Common myeloid progenitor, CD34-positive (primary cell): ENCODE measurements at regions not wholly inside any gene's neighbourhood (a gene's known extent, or its start where the extent isn't known, plus 50 kb on each side); places are given as distances from the start of the nearest gene placed in this dataset.
"Not testable (repeated sequence)": the region's sequence is repeated elsewhere in the genome, so short reads cannot be mapped to it uniquely, and the experiment has no call there.

Experiments used
- CTCF ChIA-PET: fragments of 350-600 bp; sonication (Branson Sonifier 250); formaldehyde crosslinking; loops from one replicate; lab custom pipeline; 2021; ENCODE audit warnings: antibody characterized with exemption; lab: Charles Lee
- POLR2A ChIA-PET: fragments of 350-600 bp; sonication (Branson Sonifier 250); formaldehyde crosslinking; loops from one replicate; lab custom pipeline; 2021; ENCODE audit warnings: antibody characterized with exemption; lab: Charles Lee
- DNase-seq, 3 donors: peaks; one replicate each; pipeline versions ENCODE4 v3.0.0 to v3.0.0-alpha.2; 2013
- H3K27ac ChIP-seq, 2 experiments: 1 replicate in 1 of 2; 2 replicates in 1 of 2; pipeline ENCODE4 v1.7.0; 2013; ENCODE audit warnings: inconsistent platforms in 2 of 2, low read length in 2 of 2, mild to moderate bottlenecking in 2 of 2, low read depth in 1 of 2, moderate library complexity in 1 of 2; ENCODE audit not compliant: severe bottlenecking in 2 of 2, insufficient read depth in 1 of 2, poor library complexity in 1 of 2
- H3K27me3 ChIP-seq, 5 experiments: replicated peaks in 2 of 5; 1 replicate in 3 of 5; 2 replicates in 2 of 5; pipeline versions ENCODE4 v1.6.1 to v1.7.0; 2013; ENCODE audit warnings: low read length in 4 of 5, mild to moderate bottlenecking in 2 of 5, moderate library complexity in 2 of 5, inconsistent platforms in 1 of 5; ENCODE audit not compliant: insufficient read depth in 5 of 5, control insufficient read depth in 4 of 5
- H3K36me3 ChIP-seq, 4 experiments: 1 replicate in 2 of 4; 2 replicates in 2 of 4; pipeline versions ENCODE4 v1.6.1 to v1.7.0; 2013; ENCODE audit warnings: low read length in 3 of 4, control low read depth in 1 of 4, mild to moderate bottlenecking in 1 of 4; ENCODE audit not compliant: control insufficient read depth in 4 of 4, insufficient read depth in 4 of 4
- H3K4me1 ChIP-seq, 4 experiments: 1 replicate in 3 of 4; 2 replicates in 1 of 4; pipeline versions ENCODE4 v1.6.1 to v1.7.1; 2013; ENCODE audit warnings: low read length in 3 of 4, mild to moderate bottlenecking in 3 of 4, control low read depth in 1 of 4, inconsistent platforms in 1 of 4, moderate library complexity in 1 of 4; ENCODE audit not compliant: control insufficient read depth in 4 of 4, insufficient read depth in 4 of 4; ENCODE audit errors: control extremely low read depth in 1 of 4
- H3K4me3 ChIP-seq, 7 experiments: 1 replicate in 4 of 7; 2 replicates in 3 of 7; pipeline versions ENCODE4 v1.5.1 to v1.7.0; 2013; ENCODE audit warnings: mild to moderate bottlenecking in 7 of 7, low read length in 6 of 7, moderate library complexity in 6 of 7, inconsistent platforms in 2 of 7, low read depth in 2 of 7, control low read depth in 1 of 7; ENCODE audit not compliant: insufficient read depth in 4 of 7, control insufficient read depth in 1 of 7; ENCODE audit errors: extremely low read depth in 1 of 7
- H3K9me3 ChIP-seq, 5 experiments: 1 replicate in 4 of 5; 2 replicates in 1 of 5; pipeline versions ENCODE4 v1.6.1 to v1.7.1; 2013; ENCODE audit warnings: low read length in 4 of 5, mild to moderate bottlenecking in 2 of 5, inconsistent platforms in 1 of 5, low read depth in 1 of 5, moderate library complexity in 1 of 5; ENCODE audit not compliant: control insufficient read depth in 4 of 5, insufficient read depth in 2 of 5; ENCODE audit errors: control extremely low read depth in 1 of 5
- WGBS: methylation state at CpG from one replicate; pipeline ENCODE4 v1.1.5; 2013; ENCODE audit not compliant: insufficient coverage; 5-methylcytosine and 5-hydroxymethylcytosine counted together

GRCh38 chr12:111268738-111269572 is 99.9 kb downstream of the PHETA1 start:
- peak in 1 of 3 donors; percentile 8 for DNase-seq
- 78% methylated on average over 10 of the region's 16 CpGs for WGBS
- Histone ChIP-seq H3K27me3 (peaks cover 0 to 3% (median 0%) of the 10 kb centered on the region in 5 experiments), H3K36me3 (no peaks in the 10 kb centered on the region), H3K4me1 (peaks cover 0 to 8% (median 0%) of the 10 kb centered on the region in 4 experiments), H3K27ac (no peak overlapping the region), H3K4me3 (no peak overlapping the region), H3K9me3 (no peaks in the 10 kb centered on the region)
- ChIA-PET CTCF (interaction anchor here (0.9 kb wide), 1 partner anchor 25 kb away, joined by 3 read pairs; no protein-coding TSS in a partner anchor), POLR2A (no interaction called here)

- Histone ChIP-seq H3K9me3 (no peaks in the 10 kb centered on the region), H3K4me3 (no peak overlapping the region), H3K27ac (no peak overlapping the region), H3K27me3 (peaks cover 0 to 3% (median 0%) of the 10 kb centered on the region in 5 experiments), H3K4me1 (peaks cover 0 to 8% (median 0%) of the 10 kb centered on the region in 4 experiments), H3K36me3 (no peaks in the 10 kb centered on the region)
- WGBS, result 91% methylated on average over 8 of the region's 8 CpGs
- ChIA-PET CTCF (interaction anchor here (0.6 to 1.1 kb wide), 2 partner anchors 12 to 365 kb away, joined by 3 to 4 read pairs; no protein-coding TSS in a partner anchor), POLR2A (no interaction called here)
- no peak for DNase-seq
These were observed 101.8 kb downstream of the PHETA1 start for GRCh38 chr12:111267144-111267543.

GRCh38 chr12:111261911-111262676 is 106.8 kb downstream of the PHETA1 start:
- POLR2A ChIA-PET, result no interaction called here
- WGBS, result 90% methylated on average over 5 of the region's 6 CpGs
- Histone ChIP-seq H3K36me3 (no peaks in the 10 kb centered on the region), H3K4me1 (peaks cover 0 to 3% (median 0%) of the 10 kb centered on the region in 4 experiments), H3K4me3 (no peak overlapping the region), H3K9me3 (no peaks in the 10 kb centered on the region), H3K27ac (no peak overlapping the region), H3K27me3 (no peaks in the 10 kb centered on the region)
- no peak for DNase-seq
- CTCF ChIA-PET, result interaction anchor here (0.6 to 0.8 kb wide), 2 partner anchors 9 to 104 kb away, joined by 3 read pairs; no protein-coding TSS in a partner anchor

- no peak for DNase-seq
- no peaks in the 10 kb centered on the region for H3K9me3 ChIP-seq
- CTCF ChIA-PET, result interaction anchor here (0.8 kb wide), 1 partner anchor 236 kb away, joined by 3 read pairs; no protein-coding TSS in a partner anchor
- H3K4me1 ChIP-seq, result peaks cover 0 to 2% (median 0%) of the 10 kb centered on the region in 4 experiments
- no peak overlapping the region for H3K27ac ChIP-seq
- no peak overlapping the region for H3K4me3 ChIP-seq
- no peaks in the 10 kb centered on the region for H3K27me3 ChIP-seq
- WGBS, result 94% methylated on average over 5 of the region's 5 CpGs
- H3K36me3 ChIP-seq, result no peaks in the 10 kb centered on the region
- POLR2A ChIA-PET, result no interaction called here
These were observed 108.2 kb downstream of the PHETA1 start for GRCh38 chr12:111260732-111261131.

- H3K4me3 ChIP-seq, result no peak overlapping the region
- H3K27ac ChIP-seq, result no peak overlapping the region
- no peaks in the 10 kb centered on the region for H3K36me3 ChIP-seq
- no peaks in the 10 kb centered on the region for H3K9me3 ChIP-seq
- WGBS, result 87% methylated on average over 4 of the region's 4 CpGs
- CTCF ChIA-PET, result no interaction called here
- DNase-seq, result no peak
- H3K4me1 ChIP-seq, result no peaks in the 10 kb centered on the region
- peaks cover 0 to 2% (median 0%) of the 10 kb centered on the region in 5 experiments for H3K27me3 ChIP-seq
- POLR2A ChIA-PET, result no interaction called here
These were observed 109.7 kb downstream of the PHETA1 start for GRCh38 chr12:111259231-111259630.

GRCh38 chr12:111258081-111258480 is 110.8 kb downstream of the PHETA1 start:
- POLR2A ChIA-PET, H3K27ac ChIP-seq, H3K4me1 ChIP-seq, DNase-seq, H3K9me3 ChIP-seq, H3K36me3 ChIP-seq, H3K4me3 ChIP-seq, H3K27me3 ChIP-seq: not testable (repeated sequence)
- WGBS, result 95% methylated on average over 4 of the region's 10 CpGs
- CTCF ChIA-PET, result interaction anchor here (1.0 kb wide), 1 partner anchor 20 kb away, joined by 3 read pairs; no protein-coding TSS in a partner anchor
